ENCODE measurements at regions not wholly inside any gene's neighbourhood (a gene's known extent, or its start where the extent isn't known, plus 50 kb on each side); places are given as distances from the start of the nearest gene placed in this dataset.
"Not testable (repeated sequence)": the region's sequence is repeated elsewhere in the genome, so short reads cannot be mapped to it uniquely, and the experiment has no call there.

GRCh38 chr5:97489010-97489840 lies 306.2 kb upstream of the RIOK2 start:
- no peak for DNase-seq

GRCh38 chr5:97494465-97494864 lies 311.4 kb upstream of the RIOK2 start:
- DNase-seq = no peak

- no peak for DNase-seq
Measured at GRCh38 chr5:97495301-97495700, 312.3 kb upstream of the RIOK2 start.

- no peak for DNase-seq
Measured at GRCh38 chr5:97496037-97496436, 313.0 kb upstream of the RIOK2 start.

GRCh38 chr5:97498657-97499056 lies 315.6 kb upstream of the RIOK2 start:
- no peak for DNase-seq

GRCh38 chr5:97499605-97500004 lies 316.6 kb upstream of the RIOK2 start:
- no peak for DNase-seq

- no peak for DNase-seq
Measured at GRCh38 chr5:97501286-97501964, 318.4 kb upstream of the RIOK2 start.

GRCh38 chr5:97501965-97502305 lies 318.9 kb upstream of the RIOK2 start:
- DNase-seq = no peak

GRCh38 chr5:97508864-97509263 lies 325.8 kb upstream of the RIOK2 start:
- DNase-seq = no peak

GRCh38 chr5:97519565-97519964 lies 336.5 kb upstream of the RIOK2 start:
- not testable (repeated sequence) for DNase-seq

- DNase-seq = not testable (repeated sequence)
Measured at GRCh38 chr5:97523336-97523735, 340.3 kb upstream of the RIOK2 start.

- no peak for DNase-seq
Measured at GRCh38 chr5:97525780-97526179, 342.7 kb upstream of the RIOK2 start.

GRCh38 chr5:97528941-97529340 lies 345.9 kb upstream of the RIOK2 start:
- DNase-seq = no peak

GRCh38 chr5:97529354-97529985 lies 346.4 kb upstream of the RIOK2 start:
- no peak for DNase-seq

- no peak for DNase-seq
Measured at GRCh38 chr5:97531549-97531948, 348.5 kb upstream of the RIOK2 start.

- DNase-seq = peak; percentile 33
Measured at GRCh38 chr5:97534166-97534565, 351.1 kb upstream of the RIOK2 start.

GRCh38 chr5:97536683-97537082 lies 353.6 kb upstream of the RIOK2 start:
- DNase-seq = no peak

GRCh38 chr5:97538912-97539311 lies 355.9 kb upstream of the RIOK2 start:
- no peak for DNase-seq

GRCh38 chr5:97541864-97542263 lies 358.8 kb upstream of the RIOK2 start:
- DNase-seq = no peak

GRCh38 chr5:97542469-97542868 lies 359.4 kb upstream of the RIOK2 start:
- no peak for DNase-seq

GRCh38 chr5:97543166-97543565 lies 360.1 kb upstream of the RIOK2 start:
- no peak for DNase-seq

GRCh38 chr5:97544240-97544639 lies 361.2 kb upstream of the RIOK2 start:
- no peak for DNase-seq

GRCh38 chr5:97544678-97545077 lies 361.6 kb upstream of the RIOK2 start:
- DNase-seq = no peak

- DNase-seq = no peak
Measured at GRCh38 chr5:97545446-97545845, 362.4 kb upstream of the RIOK2 start.
